Amniotic stem cell (primary cell): ENCODE measurements at regions not wholly inside any gene's neighbourhood (a gene's known extent, or its start where the extent isn't known, plus 50 kb on each side); places are given as distances from the start of the nearest gene placed in this dataset.

Experiments used
- DNase-seq: peaks from one replicate; lab custom pipeline; 2025; lab: John Stamatoyannopoulos, UW

DNA sequence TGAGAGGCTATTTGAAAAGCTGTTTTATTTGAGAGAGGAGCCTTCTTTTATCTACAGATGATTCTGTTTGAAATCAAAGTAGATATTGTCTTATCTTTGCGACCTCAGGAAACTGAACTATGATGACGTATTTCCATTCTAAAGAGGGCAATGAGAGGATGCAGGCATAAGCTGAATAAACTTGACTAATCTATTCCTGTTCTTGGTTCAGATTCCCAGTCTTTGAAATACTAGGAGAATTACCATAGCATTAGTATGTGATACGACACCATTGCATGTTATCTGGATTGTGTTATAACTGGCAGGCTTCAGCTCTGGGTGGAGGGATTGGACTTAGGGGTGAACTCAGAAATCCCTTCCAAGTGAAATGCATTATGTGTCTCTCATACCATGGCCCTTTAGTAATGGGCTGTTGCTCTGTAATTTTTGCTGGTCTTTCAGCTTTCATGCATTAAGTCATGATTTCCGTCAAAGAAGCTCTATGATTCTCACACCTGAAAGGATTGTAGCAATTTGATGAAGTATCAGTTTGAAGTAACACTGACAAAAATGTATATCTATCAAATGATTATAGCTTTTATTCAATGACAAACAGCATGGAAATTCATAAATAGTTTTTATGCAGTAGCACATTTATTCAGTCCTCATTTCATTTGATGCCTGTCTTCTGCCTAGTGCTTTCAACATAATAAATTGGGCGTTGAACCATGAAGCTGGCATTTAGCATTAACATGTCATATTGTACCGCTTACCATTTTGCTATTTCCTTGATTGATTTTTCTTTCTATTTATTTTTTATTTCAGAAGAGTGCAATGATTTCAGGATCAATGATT, 138.4 kb upstream of the SPACA1 start:
- DNase-seq = no peak

DNA sequence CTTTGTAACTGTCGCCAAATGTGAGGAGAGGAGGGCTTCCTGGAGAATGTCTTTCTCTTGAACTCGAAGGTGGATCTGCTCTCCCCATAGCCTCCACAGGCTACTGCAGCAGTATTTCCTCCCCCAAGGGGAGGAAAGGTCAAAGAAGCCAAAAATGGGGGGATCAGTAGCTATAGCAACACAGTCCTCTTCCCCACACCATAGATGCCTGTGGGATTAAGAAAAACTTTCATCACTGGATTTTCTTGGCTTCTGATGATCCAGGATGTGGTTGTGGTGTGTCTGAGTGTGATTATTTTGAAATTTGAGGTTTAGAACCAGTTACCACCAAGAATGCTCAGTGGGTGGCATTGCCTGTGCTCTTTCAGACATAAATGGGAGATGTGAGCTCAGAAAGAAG, 140.1 kb upstream of the SPACA1 start:
- DNase-seq = no peak

- no peak for DNase-seq
Observed at GRCh38 chr6:87905101-87905641, 142.5 kb upstream of the SPACA1 start.

GRCh38 chr6:87904011-87904410, 143.6 kb upstream of the SPACA1 start:
- no peak for DNase-seq

GRCh38 chr6:87903323-87903722, 144.3 kb upstream of the SPACA1 start:
- DNase-seq = no peak

GRCh38 chr6:87902383-87902782, 145.3 kb upstream of the SPACA1 start:
- no peak for DNase-seq

- DNase-seq = no peak
Observed at GRCh38 chr6:87901613-87902012, 146.0 kb upstream of the SPACA1 start.

GRCh38 chr6:87900160-87900698, 147.4 kb upstream of the SPACA1 start:
- no peak for DNase-seq

DNA sequence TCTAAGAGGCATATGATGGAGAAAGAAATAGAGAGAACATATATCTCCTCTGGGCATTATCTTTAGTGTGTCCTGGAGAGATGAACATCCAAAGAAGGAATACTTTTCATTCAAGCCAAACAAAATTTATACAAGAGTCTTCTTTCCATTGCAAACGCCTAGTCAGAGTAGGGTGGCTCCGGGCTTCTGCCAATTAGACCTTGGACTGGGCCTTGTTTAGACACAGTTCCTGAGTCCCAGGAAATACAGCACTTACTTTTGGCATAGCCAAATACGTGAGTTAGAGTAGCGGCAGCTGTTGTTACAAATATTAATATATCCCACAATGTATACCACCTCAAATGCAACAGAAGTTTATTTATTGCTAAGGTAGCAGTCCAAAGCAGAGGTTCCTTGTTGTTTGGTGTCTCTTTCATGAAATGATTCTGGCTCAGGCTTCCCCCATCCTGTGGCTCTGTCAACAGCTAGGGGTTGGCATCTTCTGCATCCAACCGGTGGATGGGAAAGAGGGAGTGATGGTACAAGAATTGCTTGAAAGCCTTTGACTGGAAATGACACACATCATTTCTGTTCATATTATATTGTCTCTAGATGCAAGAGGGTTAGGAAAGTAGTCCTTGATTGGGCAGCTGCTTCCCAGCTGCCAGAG, 148.0 kb upstream of the SPACA1 start:
- no peak for DNase-seq

DNA sequence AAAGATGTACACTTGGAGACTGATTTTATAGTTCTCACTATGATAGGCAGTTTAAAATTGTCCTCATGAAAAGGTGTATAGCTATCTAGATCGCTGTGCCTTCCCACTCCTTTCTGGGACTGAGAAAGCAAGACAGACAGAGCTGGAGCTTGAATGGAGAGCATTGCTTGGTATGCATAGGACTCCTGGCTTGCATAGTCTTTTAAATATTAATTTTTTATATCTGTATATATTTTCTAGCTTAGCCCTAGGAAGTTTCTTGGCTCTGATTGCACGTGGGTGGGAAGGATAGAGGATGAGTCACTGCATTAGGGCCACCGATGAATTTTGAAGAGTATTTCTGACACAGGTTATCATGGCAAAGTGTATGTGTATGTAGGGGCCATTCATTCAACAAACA, 150.0 kb upstream of the SPACA1 start:
- no peak for DNase-seq

GRCh38 chr6:87897013-87897412, 150.6 kb upstream of the SPACA1 start:
- no peak for DNase-seq

DNA sequence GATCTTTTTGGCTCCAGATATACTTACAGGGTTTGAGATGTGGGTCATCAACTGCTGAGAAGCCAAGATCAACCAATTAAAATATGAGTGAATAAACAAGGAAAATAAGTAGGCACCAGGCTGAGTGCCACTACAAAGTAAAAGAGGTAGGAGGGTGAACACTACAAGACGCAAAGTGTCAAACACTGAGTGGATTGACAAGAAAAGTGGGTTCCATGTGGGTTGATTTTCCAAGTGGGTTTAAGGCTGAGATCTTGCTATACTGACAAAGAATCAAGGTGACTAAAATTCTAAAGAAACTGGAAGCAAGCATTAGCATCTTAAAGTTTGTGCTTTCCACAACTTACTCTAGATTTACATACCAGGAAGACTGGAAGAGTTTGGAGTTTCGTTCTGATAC, 160.4 kb upstream of the SPACA1 start:
- no peak for DNase-seq

DNA sequence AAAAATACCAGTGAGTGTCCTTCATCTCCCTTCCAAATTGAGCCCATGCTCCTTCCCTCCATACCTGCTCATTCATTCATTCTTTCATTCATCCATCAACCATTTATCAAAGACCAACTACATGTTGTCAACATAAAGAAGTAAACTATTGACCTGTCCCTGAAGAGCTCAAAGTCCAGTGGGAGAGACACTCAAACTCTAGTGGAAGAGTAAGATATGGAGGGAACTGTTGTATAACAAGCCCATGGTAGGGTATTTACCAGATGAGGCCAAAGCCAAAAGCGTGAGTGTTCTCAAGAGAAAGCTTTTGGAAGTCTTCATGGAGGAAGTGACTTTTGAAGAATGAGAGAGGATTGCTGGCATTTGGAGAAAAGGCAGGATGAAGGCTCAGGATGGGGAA, 163.4 kb upstream of the SPACA1 start:
- DNase-seq = no peak

GRCh38 chr6:87881342-87881895, 166.2 kb upstream of the SPACA1 start:
- no peak for DNase-seq

DNA sequence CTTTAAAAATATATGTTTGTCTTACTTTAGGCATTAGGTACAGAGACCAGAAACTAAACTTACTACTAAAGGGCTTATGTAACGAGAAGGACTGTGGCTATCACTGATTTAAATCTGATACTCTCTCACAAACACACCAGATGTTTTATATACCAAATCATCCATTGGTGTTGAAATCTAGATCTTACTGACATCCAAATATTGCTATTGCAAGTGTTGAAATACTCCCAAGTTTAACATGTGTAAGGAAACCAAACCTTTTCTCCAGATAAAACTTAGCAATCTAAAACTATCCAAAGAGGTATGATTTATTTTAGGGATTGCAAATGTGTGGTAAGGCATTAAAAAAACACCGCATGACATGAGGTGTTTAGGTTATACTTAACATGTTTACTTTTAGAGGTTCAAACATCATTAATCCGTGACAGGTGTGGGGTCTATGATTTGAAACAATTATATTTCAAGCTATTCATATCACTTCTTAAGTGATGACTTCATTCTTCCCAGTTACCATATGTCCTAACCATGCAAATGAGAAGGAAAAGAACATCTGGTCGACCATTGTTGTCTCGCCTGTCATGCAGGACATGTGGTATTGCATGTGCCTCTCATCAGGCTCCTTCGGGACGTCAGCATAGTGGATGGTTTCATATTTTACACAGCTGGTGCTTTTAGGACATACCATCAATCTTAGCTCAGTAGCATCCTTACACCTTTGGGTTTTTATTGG, 168.3 kb upstream of the SPACA1 start:
- no peak for DNase-seq

DNA sequence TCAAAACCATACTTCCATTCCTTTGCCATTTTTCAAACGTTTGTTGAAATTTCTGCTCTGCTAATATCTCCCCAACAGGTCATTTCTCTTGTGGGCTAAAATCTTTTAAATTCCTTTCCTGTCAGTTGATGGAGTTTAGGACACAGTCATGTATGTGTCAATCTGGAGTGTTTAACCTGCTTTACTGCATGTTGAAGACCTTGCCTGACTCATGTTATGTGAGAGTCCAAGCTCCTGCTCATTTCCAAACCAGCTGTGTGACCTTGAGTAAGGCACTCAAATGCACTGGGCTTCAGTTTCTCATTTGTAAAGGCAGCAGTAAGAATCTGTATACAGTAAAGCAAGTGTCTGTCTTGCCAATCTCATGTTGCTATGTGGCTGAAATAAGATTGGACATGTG, 171.9 kb upstream of the SPACA1 start:
- no peak for DNase-seq

DNA sequence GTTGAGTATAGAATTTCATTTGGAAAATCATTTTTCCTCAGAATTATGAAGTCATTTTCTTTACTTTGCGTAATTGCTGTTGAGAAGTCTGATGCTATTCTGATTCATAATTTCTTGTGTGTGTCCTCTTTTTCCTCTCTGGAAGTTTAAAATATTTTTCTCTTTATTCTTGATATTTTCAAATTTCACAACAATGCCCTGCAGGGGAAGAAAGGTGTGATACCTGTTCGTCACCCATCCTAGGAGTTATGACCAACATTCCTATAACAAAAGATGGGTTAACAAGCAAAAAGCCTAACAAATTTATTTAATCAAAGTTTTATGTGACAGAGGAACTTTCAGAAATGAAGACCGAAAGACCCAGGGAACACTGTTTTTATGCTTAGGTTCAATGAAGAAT, 171.5 kb upstream of the AKIRIN2 start:
- no peak for DNase-seq

GRCh38 chr6:87870556-87870955, 168.5 kb upstream of the AKIRIN2 start:
- no peak for DNase-seq

DNA sequence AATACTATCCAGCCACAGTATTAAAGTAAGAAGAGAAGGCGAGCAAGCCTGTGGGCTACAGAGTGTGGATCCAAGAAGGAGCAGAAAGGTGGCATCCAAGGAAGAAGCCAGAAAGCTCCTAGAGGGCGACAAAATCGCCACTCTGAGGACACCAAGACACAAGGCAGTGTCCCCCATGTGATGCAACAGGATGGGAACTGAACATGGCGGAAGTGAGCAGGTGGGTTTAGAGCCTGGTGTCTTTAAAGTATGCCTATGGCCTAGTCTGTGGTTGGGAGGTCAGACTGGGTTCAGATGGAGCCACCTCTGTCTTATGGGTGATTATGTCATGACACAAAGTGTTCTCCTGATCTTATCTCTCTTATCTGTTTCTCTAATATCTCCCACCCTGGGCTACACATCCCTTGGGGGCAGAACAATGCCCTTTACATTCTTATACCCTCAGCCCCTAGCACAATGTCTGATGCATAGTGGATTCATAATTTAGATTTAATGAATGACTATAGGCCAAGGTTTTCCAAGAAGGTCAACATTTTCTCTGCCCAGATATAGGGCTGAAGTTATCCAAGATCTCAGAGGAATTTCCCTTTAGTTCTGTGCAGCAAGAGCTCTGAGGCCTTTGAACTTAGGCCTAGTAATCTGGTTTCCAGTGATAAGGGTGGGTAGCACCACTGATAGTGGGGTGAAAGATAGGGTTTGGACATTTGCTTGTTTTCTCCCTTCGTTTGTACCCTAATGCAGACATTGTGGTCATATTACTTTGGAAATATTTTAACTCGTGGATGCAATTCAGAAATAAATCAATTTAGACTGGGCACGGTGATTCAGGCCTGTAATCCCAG, 167.3 kb upstream of the AKIRIN2 start:
- DNase-seq = no peak

GRCh38 chr6:87860902-87861301, 158.9 kb upstream of the AKIRIN2 start:
- no peak for DNase-seq

- no peak for DNase-seq
Observed at GRCh38 chr6:87858440-87858839, 156.4 kb upstream of the AKIRIN2 start.
